ENCODE measurements at regions not wholly inside any gene's neighbourhood (a gene's known extent, or its start where the extent isn't known, plus 50 kb on each side); places are given as distances from the start of the nearest gene placed in this dataset.

DNA sequence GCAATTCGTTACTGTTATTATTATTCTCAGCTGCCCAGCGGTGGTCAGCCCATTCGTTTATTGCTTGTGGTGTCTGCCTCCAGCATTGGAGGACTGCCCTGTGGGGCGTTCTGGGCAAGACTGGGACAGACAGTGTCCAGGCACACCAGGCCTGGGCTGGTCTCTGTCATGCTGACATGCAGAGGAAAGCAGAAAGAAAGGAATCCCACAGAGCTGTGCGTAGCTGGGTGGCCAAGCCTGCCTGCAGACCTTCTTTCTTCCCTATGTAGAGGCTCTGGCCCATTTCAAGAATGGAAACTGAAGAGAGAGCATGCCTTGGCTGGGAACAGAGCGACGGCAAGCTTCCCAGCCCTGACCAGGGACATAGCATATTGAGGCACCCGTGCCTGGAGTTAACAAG lies 525.3 kb upstream of the TBX3 start:
- intact Hi-C loops (cut with DNase I) = no loop called here
- Histone ChIP-seq H3K27me3 (no peaks in the 10 kb centered on the region), H3K9me3 (no peaks in the 10 kb centered on the region), H3K36me3 (replicated peaks in 1 of 2; ENCODE audit: insufficient read depth in 1 of 2, low read depth in 2 of 2) (no peaks in the 10 kb centered on the region), H3K27ac (no peak overlapping the region), H3K4me1 (no peaks in the 10 kb centered on the region), H3K4me3 (no peak overlapping the region)
- DNase-seq (peak in 1 of 4 donors; percentile 10), ATAC-seq (no peak)
- TF ChIP-seq, protein P1, sequence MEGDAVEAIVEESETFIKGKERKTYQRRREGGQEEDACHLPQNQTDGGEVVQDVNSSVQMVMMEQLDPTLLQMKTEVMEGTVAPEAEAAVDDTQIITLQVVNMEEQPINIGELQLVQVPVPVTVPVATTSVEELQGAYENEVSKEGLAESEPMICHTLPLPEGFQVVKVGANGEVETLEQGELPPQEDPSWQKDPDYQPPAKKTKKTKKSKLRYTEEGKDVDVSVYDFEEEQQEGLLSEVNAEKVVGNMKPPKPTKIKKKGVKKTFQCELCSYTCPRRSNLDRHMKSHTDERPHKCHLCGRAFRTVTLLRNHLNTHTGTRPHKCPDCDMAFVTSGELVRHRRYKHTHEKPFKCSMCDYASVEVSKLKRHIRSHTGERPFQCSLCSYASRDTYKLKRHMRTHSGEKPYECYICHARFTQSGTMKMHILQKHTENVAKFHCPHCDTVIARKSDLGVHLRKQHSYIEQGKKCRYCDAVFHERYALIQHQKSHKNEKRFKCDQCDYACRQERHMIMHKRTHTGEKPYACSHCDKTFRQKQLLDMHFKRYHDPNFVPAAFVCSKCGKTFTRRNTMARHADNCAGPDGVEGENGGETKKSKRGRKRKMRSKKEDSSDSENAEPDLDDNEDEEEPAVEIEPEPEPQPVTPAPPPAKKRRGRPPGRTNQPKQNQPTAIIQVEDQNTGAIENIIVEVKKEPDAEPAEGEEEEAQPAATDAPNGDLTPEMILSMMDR (IDR thresholded peaks at IDR 0.05) = no peak
- no peak for TF ChIP-seq POLR2A (IDR thresholded peaks at IDR 0.05)
- 77% methylated on average over 8 of the region's 8 CpGs for WGBS, 2 donors

DNA sequence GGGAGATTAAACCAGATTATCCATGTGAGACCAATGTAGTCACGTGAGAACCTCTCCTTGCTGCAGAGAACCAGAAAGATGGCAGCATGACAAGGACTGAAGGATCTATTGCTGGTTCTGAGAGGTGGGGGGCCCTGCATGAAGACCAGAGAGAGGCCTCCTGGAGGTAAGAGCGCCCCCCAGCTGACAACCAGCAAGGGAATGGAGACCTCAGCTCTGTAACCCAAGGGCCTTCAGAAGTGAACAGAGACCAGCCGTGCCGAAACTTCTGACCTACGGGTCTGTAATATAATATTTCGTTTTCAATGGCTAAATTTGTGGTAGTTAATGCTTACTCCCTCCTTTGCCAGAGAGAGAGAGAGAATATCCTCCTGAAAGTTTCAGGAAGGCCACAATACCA lies 524.1 kb upstream of the TBX3 start:
- Histone ChIP-seq H3K9me3 (no peaks in the 10 kb centered on the region), H3K4me1 (no peaks in the 10 kb centered on the region), H3K27me3 (no peaks in the 10 kb centered on the region), H3K27ac (no peak overlapping the region), H3K4me3 (no peak overlapping the region), H3K36me3 (replicated peaks in 1 of 2; ENCODE audit: insufficient read depth in 1 of 2, low read depth in 2 of 2) (no peaks in the 10 kb centered on the region)
- intact Hi-C loops (cut with DNase I) = no loop called here
- ATAC-seq = no peak
- 70 to 80% methylated on average over 6 of the region's 6 CpGs for WGBS, 2 donors
- DNase-seq = no peak
- no peak for TF ChIP-seq POLR2A (IDR thresholded peaks at IDR 0.05)
- TF ChIP-seq, protein P1 (IDR thresholded peaks at IDR 0.05) = no peak

DNA sequence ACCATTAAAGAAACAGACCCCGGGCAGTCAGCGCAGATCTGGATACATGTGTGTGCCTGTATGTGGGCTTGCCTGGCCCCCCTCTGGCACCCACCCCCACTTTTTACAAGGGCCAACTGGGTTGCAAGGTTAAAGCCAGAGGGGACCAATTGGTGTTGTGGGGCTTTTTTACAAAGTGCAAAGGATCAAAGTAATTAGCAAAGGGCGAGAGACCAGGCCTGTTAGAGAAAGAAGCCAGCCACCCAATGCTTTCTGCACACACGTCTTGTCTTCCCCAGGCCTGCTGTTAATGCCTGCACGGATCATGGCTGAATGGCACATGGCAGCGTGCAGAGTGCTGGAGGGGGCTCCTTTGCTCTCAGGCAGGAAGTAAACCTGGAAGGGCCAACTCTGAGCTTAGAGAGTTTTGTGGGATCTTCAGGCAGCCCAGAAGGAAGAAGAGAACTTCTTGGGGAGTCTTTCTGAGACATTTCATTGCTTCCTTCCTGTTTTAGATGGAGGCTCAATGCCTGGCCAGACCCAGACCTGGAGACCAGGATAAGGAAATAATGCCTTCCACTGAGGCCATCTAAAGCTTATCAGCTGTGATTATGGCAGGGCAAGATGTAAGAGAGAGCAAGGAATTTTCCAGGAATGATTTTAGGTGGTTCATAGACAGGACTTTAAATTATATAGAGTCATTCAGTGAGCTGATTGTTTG lies 523.4 kb upstream of the TBX3 start:
- Histone ChIP-seq H3K27me3 (no peaks in the 10 kb centered on the region), H3K27ac (no peak overlapping the region), H3K9me3 (no peaks in the 10 kb centered on the region), H3K4me3 (no peak overlapping the region), H3K4me1 (no peaks in the 10 kb centered on the region), H3K36me3 (replicated peaks in 1 of 2; ENCODE audit: insufficient read depth in 1 of 2, low read depth in 2 of 2) (no peaks in the 10 kb centered on the region)
- intact Hi-C loops (cut with DNase I) = no loop called here
- 73 to 75% methylated on average over 6 of the region's 6 CpGs for WGBS, 2 donors
- DNase-seq (no peak), ATAC-seq (no peak)
- TF ChIP-seq, protein P1 (IDR thresholded peaks at IDR 0.05) = no peak
- no peak for TF ChIP-seq POLR2A (IDR thresholded peaks at IDR 0.05)

DNA sequence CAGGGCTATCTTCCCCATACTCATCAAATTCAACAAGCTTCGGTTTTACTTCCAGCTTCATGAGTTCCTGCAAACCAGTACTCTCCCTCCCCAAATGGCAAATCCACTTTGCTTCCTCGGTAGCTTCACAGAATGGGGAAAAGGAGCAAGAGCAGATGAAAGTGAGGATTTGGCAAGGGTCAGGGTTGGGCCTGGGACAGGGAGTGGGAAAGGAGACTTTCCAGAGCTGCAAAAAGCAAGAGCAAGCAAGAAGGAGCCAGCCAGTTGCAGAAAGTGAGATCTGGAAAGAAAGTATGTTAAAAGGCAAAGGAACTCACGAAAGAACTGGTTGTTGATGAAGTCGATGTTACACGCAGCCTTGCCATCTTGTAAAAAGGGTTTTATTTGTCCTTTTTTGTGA lies 522.8 kb upstream of the TBX3 start:
- 62 to 68% methylated on average over 5 of the region's 5 CpGs for WGBS, 2 donors
- no peak for TF ChIP-seq POLR2A (IDR thresholded peaks at IDR 0.05)
- no peaks in the 10 kb centered on the region for H3K9me3 ChIP-seq
- peaks cover 0 to 3% of the 10 kb centered on the region in 2 donors for H3K27me3 ChIP-seq
- no peak for ATAC-seq
- no peaks in the 10 kb centered on the region for H3K36me3 ChIP-seq (replicated peaks in 1 of 2; ENCODE audit: insufficient read depth in 1 of 2, low read depth in 2 of 2)
- H3K4me3 ChIP-seq = no peak overlapping the region
- H3K4me1 ChIP-seq = no peaks in the 10 kb centered on the region
- no peak overlapping the region for H3K27ac ChIP-seq
- DNase-seq = no peak
- intact Hi-C loops (cut with DNase I) = no loop called here

DNA sequence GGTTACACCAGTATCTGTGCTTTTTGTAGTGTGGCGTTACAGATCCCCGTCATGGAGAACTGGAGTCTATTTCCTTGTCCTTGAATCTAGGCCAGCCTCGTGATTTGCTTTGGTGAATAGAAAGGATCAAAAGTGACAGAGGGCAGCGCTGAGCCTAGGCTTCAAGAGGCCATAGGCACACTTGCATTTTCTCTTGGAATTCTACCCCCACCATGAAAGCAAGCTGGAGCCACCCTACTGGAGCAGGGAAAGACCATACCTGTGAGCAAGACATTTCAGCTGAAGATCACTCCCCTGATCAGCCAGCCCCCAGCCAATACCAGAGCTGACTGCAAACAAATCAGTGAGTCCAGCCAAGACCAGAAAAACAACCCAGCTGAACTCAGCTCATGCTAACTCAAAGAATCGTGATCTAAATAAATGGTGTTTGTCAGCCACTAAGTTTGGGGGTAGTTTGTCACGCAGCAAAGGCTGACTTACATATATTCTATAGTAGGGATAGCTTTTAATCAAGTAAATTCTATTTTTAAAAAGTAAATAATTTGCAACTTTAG lies 521.9 kb upstream of the TBX3 start:
- Histone ChIP-seq H3K27ac (no peak overlapping the region), H3K27me3 (peaks cover 0 to 3% of the 10 kb centered on the region in 2 donors), H3K9me3 (no peaks in the 10 kb centered on the region), H3K36me3 (replicated peaks in 1 of 2; ENCODE audit: insufficient read depth in 1 of 2, low read depth in 2 of 2) (no peaks in the 10 kb centered on the region), H3K4me3 (no peak overlapping the region), H3K4me1 (no peaks in the 10 kb centered on the region)
- DNase-seq = no peak
- WGBS, 2 donors = 40 to 60% methylated on average over 5 to 6 of the region's 6 CpGs
- intact Hi-C loops (cut with DNase I) = no loop called here
- ATAC-seq = no peak
- TF ChIP-seq POLR2A (IDR thresholded peaks at IDR 0.05) = no peak
- TF ChIP-seq, protein P1 (IDR thresholded peaks at IDR 0.05) = no peak
